OCI-LY3 (cell line): ENCODE measurements at regions not wholly inside any gene's neighbourhood (a gene's known extent, or its start where the extent isn't known, plus 50 kb on each side); places are given as distances from the start of the nearest gene placed in this dataset.

Experiments used
- CTCF ChIP-seq: fragments of 200-600, 300-600 bp; sonication (generic); IDR thresholded peaks from 2 replicates; pipeline ENCODE4 v1.5.1; 2014; ENCODE audit warnings: antibody characterized with exemption, low read length, low read depth
- EZH2phosphoT487 ChIP-seq: fragments of 200-600 bp; shearing (Covaris generic); IDR thresholded peaks from 2 replicates; pipeline ENCODE4 v1.6.1; 2018; ENCODE audit warnings: antibody characterized with exemption, mixed run types, low read depth

DNA sequence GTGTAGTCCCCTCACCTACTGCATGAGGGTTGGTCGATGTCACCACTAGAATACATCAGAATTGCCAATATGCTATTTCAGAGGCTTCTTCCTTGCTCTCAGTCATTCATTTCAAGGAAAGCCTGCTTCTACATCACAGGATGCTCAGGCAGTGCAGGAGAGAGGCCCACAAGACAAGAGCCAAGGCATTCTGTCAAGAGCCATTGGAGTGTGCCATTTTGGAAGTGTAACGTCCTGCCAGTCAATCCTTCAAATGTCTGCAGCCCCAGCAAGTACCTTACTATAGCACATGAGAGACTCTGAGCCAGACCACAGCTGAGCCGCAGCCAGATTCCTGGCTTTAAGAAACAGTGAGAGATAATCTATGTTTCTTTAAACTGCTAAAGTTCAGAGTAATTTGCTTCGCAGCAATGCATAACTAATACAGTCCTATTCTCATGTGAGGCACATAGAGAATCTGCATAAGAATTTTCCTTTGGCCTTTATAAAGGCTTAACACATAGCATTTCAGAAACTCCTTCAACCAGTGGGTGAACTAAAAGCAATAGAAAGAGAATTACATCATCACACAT, 166.5 kb upstream of the GNAI1 start:
- no peak for TF ChIP-seq CTCF
- TF ChIP-seq EZH2phosphoT487, result no peak
